Heart left ventricle (tissue), 13 donors: ENCODE measurements at regions not wholly inside any gene's neighbourhood (a gene's known extent, or its start where the extent isn't known, plus 50 kb on each side); places are given as distances from the start of the nearest gene placed in this dataset.

ENCODE experiments used
- POLR2A ChIP-seq, 2 donors: fragments of 450-650 bp; IDR thresholded peaks; one replicate each; pipeline ENCODE4 v1.6.1; 2017; ENCODE audit warnings: antibody characterized with exemption in 2 of 2, mild to moderate bottlenecking in 2 of 2, moderate library complexity in 2 of 2
- TF ChIP-seq, protein P1 (sequence below), 12 donors: fragments of 200-600 bp; sonication (generic) in 4 of 12; IDR thresholded peaks; one replicate each; pipeline versions ENCODE4 v1.5.0 to v1.8.0; 2018 to 2022; ENCODE audit warnings: antibody characterized with exemption in 12 of 12, mild to moderate bottlenecking in 5 of 12
- donor health status: ischemic (EF 13 %, LVEDD 7.1; RV severe dilation, severe dysfunction).
- donor health status: DM: no; HTN: yes; CAD: no.
- donor health status: DM: no; HTN: no; CAD: no.
- donor health status: ischemic (EF 25% LVEDD 6.9; RV normal size, moderate dysfunction).
- donor health status: ischemic (EF 25% LVEDD 5.7; RV mildly dilated, moderate dysfunction).
- donor health status: ischemic (EF 35%, LVEDD 5.7; RV mildly dilated, moderate dysfunction).
- donor health status: nonischemic (EF 11% LVEDD 7.7; RV severe dilation, severe dysfunction).
- donor health status: DM: yes; HTN: yes; CAD: no.
- donor health status: PGD.
- donor health status: ischemic (EF 29% LVEDD 5.4; RV normal size, mild dysfunction).
- donor health status: nonischemic (EF 23%, LVEDD 6.1; RV moderate dilation, normal function).

DNA sequence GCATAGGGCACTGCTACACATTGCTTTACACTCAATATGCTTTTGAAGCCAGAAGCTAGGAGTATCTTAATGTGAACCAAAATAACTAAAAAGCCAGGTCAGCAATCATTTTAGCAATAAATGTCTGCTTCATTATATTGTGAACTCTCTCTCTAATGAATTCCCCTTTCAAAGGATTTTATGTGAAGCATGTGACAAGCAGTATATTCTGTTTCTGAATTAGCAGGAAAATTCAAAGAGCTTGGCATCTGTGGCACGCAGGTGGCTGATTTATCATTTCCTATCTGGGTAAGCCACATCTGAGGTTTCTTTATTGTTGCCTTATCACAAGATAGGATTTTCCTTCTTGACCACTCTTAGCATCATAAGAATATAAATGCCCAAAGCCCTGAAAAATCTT lies 56.8 kb upstream of the KLF12 start:
- TF ChIP-seq, protein P1, sequence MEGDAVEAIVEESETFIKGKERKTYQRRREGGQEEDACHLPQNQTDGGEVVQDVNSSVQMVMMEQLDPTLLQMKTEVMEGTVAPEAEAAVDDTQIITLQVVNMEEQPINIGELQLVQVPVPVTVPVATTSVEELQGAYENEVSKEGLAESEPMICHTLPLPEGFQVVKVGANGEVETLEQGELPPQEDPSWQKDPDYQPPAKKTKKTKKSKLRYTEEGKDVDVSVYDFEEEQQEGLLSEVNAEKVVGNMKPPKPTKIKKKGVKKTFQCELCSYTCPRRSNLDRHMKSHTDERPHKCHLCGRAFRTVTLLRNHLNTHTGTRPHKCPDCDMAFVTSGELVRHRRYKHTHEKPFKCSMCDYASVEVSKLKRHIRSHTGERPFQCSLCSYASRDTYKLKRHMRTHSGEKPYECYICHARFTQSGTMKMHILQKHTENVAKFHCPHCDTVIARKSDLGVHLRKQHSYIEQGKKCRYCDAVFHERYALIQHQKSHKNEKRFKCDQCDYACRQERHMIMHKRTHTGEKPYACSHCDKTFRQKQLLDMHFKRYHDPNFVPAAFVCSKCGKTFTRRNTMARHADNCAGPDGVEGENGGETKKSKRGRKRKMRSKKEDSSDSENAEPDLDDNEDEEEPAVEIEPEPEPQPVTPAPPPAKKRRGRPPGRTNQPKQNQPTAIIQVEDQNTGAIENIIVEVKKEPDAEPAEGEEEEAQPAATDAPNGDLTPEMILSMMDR (IDR thresholded peaks at IDR 0.05) = no peak
- no peak for TF ChIP-seq POLR2A (IDR thresholded peaks at IDR 0.05)
